ENCODE measurements at regions not wholly inside any gene's neighbourhood (a gene's known extent, or its start where the extent isn't known, plus 50 kb on each side); places are given as distances from the start of the nearest gene placed in this dataset.
"Not testable (repeated sequence)": the region's sequence is repeated elsewhere in the genome, so short reads cannot be mapped to it uniquely, and the experiment has no call there.

DNA sequence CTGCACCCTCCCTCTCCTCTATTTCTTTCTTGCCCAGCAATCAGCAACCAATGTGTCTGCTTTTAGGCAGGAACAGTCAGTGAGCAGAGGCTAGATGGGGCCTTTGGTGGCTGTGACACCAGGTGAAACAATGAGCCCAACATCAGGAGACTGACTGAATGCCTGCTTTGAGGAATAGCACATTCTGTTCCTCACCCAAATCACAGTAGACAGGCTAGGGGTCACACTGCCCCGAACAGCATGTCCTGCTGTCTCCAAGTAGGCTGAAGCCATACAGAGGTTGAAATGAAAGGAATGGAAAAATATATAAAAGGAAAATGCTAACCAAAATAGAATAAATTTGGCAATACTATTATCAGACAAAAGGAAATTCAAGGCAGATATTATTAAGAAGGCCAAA, 122.5 kb upstream of the GDNF start:
- no peak for DNase-seq (ENCODE audit: low spot score)

DNA sequence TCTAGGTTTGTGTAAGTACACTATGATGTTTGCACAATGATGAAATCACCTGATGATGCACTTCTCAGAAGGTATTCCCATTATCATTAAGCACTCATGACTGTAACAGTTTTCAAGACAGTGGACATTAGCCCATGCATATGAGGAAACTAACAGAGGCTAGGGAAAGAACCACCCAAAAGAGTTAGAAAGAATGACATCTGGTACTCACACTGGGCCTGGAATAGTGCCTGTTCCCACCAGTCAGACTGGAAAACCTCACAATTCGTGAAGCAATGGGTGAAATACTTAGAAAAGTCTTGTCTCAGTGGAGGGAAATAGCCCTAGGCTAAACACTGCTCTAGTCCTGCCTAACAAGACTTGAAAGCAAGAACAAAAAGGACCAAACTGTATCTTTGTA, 117.4 kb upstream of the GDNF start:
- no peak for DNase-seq (ENCODE audit: low spot score)

DNA sequence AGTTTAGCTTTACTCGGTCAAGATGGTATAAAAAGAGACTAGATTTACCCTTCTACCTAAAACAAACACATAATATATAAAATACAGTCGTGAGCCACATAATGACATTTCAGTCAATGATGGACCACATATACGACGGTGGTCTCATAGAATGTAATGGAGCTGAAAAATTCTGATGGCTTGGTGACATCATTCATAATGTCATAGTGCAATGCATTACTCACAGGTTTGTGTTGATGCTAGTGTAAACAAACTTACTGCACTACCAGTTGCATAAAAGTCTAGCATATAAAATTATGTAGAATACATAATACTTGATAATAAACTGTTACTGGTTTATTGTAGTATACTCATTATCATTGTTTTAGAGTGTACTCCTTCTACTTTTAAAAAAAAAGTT, 115.9 kb upstream of the GDNF start:
- no peak for DNase-seq (ENCODE audit: low spot score)

DNA sequence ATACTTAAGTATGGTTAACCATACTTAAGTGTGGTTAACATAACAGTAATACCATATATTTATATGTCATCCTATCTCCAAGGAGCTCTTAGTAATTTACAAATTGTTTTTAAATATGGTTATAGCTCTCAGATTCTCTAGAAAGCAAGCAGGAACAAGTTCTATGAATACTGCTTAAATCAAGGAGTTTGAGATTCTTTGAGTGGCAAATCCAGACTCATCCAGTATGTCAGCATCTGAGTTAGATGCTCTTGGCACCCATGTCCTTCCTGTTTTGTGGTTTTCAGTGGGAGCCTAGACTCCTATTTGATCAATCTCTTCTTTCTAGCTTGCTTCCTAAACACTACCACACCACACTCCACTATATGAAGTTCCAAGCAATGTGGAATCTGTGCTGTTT, 114.7 kb upstream of the GDNF start:
- no peak for DNase-seq (ENCODE audit: low spot score)

DNA sequence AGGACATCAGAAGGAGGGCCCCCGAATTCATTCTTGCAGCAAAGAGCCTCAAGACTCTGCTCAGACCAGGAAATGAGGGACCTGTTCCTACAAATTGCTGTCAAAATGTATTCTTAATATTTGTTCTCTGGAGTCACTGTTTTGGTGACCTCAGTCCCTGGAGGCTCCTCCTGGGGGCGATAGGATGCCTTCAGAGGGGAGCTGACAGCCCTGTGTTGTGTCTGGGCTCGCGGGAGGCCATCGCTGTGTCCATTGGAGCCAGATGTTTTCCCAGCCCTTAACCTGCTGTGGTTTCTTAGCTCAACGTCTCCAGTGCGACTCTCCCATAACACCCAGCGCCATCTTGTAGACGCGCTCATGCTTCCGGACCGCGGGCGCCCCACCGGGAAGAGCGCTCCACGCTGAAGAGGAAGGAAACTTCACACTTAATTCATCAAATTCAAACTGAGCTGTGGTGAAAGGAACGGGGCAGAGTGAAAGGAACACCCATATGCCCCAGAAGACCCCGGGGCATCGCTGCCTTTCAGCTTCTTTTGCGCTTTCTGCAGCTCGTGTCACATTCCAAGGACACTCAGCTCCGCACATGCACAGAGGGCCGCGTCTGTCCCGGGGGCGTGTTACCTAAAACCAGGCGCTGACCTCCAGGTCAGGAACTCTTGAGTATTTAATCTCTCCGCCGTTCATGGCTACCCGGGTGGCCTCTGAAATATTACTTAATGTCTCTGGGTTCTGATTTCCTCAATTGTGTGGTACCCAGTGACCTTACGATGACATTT, 112.3 kb upstream of the GDNF start:
- no peak for DNase-seq (ENCODE audit: low spot score)

DNA sequence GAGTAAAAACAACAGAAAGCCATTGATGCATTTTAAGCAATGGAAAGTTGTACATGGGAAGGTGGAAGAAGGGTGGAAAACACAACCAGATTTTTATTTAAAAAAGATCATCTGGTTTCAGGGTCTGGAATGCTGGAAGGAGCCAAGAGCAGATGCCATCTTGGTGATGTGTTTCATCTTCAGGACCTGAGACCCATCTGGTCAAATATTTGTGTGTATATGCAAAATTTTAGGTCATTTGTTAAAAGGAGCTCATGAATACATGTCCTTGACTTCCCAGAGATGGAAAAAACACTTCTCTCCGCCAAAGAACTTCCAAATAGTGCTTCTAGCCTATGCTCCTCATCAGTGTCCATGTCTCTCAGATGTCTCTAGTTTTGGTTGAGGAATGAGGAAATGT, 110.6 kb upstream of the GDNF start:
- DNase-seq (ENCODE audit: low spot score) = no peak

DNA sequence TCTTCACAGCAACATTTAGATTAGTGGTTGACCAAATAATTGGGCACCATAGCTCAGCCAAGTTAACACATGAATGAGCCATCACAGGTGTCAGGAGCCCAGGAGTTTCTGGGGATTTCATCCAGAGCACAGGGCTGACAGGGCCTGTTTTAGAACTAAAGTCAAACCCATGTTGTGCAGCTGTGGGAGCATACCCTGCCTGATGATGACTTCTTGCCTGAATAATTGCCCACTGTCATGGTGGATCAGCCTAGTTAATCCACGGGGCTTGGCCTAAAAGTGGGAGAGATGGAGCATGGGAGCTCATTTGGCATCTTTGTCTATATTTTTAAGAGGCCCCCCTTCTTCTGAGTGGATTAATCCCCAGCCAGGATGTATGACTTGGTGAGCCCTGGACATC, 105.6 kb upstream of the GDNF start:
- DNase-seq (ENCODE audit: low spot score) = no peak

DNA sequence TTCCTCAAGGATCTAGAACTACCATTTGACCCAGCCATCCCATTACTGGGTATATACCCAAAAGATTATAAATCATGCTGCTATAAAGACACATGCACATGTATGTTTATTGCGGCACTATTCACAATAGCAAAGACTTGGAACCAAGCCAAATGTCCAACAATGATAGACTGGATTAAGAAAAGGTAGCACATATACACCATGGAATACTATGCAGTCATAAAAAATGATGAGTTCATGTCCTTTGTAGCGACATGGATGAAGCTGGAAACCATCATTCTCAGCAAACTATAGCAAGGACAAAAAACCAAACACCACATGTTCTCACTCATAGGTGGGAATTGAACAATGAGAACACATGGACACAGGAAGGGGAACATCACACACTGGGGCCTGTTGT, 103.3 kb upstream of the GDNF start:
- DNase-seq (ENCODE audit: low spot score) = not testable (repeated sequence)

DNA sequence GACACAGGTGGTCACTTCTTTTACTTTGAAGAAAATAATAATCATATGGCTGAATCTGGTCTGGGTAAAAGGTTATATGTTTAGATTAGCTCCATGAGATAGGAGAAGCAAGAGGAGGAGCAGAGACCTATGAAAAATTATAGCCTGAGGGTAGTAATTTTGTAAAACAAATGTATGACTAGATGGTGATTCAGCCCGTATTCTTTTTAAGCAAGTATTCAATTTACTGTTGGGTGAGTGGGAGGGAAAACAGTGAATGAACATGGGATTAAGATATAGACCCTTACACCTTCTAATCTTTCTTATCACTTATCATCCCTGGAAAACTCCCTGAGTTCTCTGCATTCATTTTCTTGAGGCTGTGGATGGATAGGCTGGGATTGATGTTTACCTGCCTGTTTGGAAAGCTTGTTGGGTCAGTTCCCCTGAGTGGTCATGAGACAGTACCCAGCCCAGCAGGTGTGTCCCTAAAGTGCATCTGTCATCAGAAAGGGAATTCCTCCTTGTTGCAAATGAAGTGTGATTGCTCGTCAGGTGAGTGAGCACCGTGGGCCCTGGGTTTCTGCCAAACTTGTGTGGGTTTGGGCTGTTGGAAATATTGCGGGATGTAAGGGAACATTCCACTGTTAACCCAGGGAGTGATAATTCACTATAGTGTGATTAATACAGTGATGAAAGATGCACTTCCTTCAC, 101.2 kb upstream of the GDNF start:
- no peak for DNase-seq (ENCODE audit: low spot score)

DNA sequence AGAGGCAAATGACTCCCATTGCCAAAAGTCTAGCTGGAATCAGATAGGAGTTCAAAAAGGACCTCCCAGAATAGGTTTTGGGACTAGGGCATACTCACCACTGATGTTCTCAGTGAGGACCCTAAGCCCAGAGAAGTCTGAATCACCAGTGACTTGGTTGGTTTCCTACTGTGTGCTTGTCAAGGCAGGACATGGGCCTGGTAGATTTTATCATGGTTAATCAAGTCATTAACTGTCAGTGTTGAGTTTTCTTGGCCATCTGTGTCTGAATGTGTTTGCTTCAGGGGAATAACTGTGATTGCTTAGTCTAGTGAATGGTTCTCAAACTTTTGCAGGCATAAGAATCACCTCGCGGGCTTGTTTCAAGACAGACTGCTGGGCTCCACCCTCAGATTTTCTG, 99.0 kb upstream of the GDNF start:
- DNase-seq (ENCODE audit: low spot score) = no peak

DNA sequence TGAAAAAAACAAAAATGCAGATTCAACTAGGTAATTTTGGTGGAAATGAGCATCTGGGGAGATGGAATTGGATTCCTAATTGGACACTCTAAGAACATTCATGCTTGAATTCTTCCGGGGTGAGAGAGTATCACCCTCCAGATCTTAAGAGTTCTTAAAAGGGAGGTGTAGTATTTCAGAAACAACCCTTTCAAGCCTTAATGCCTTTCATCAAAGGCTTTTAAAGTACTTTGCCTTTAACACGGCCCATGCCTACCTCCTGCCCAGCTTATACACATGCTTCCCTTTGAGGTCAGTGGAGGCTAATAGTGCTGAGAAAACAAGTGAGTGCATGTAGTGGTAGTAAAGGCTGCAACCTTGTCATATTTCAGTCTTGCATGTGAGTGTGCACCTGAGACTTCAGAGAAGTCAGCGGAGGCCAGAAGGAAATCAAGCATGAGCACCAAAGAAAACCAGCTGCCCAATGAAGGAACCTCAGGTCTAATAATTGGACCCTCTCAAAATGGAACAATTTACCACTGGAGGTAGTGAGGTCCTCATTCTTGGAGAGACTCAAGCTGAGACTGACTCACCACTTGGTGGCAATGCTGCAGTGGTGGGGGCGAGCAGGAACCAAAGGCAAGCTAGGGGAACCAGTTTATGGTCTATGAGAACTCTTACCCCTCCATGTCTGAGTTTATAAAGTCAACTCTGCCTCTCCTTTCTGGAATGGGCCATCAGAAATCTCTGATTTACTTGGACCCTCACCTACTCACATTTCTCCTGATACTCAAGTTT, 98.4 kb upstream of the GDNF start:
- no peak for DNase-seq (ENCODE audit: low spot score)

DNA sequence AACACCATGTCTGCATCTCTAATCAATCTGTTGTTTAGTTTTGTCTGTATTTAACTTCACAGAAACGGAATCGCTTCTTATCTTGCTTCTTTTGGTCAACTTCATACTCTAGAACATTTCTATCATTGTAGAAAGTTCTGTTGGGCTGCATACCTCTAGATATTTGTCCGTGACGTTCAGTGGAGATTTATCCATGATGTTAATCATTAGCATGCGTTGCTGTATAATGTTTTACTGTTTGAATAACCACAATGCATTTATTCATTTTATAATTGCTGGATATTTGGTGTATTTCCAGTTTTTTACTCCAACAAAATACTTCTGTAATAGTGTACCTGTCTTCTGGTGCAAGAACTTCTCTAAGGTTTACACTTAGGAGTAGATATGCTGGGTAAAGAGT, 96.2 kb upstream of the GDNF start:
- no peak for DNase-seq (ENCODE audit: low spot score)

DNA sequence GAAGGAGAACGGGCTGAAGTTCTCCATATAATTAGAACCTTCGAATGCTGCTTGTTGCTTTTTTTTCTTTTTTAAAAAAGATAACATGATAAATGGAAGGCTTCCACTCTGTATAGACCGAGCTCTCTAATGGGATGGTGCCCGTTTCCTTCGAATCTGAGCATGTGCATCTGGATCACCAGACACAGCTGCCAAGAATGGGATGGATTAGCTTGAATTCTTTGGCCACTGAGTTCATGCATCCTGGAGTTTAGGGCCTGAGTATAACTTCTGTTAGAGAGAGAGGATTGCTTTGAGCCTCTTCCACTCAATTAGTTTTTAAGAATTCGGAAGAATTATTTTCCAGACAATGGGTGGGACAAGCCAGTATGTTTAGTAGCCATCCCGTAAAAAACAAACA, 93.7 kb upstream of the GDNF start:
- no peak for DNase-seq (ENCODE audit: low spot score)

DNA sequence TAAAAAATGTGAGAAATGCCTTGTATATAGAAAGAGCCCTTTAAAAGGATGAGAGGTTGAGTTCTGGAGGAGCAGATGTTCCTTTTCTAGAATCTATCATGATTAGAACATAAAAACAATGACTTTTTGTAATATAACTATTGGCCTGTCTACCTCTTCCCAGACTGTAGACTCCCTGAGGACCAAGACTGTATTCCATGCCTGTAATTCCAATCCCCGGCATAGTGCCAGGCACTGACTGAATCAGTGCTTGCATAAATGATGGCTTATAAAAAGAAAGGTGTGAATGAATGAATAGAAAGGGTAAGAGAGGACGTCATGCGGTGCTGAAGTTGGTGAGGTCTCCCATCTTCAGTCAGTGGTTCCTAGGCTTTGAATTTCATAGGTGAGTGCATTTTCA, 92.6 kb upstream of the GDNF start:
- DNase-seq (ENCODE audit: low spot score) = no peak

DNA sequence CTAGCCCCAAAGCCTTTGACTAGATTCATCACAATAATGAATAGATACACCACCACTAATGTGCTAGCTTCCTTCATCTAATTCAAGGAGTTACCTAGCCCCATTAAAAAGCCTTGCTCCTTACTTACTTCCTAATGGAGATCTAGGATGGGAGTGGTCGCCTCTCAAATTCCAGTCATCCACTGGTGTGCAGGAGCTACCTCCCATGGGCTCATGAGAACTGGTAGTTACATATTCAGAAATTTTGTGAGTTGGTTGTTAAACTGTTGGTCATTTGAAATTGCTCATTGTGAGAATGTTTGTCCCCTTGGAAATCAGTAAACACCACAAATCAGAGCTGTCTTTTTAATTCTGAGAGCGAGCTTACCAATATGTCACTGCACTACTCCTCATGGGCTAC, 91.7 kb upstream of the GDNF start:
- DNase-seq (ENCODE audit: low spot score) = no peak

DNA sequence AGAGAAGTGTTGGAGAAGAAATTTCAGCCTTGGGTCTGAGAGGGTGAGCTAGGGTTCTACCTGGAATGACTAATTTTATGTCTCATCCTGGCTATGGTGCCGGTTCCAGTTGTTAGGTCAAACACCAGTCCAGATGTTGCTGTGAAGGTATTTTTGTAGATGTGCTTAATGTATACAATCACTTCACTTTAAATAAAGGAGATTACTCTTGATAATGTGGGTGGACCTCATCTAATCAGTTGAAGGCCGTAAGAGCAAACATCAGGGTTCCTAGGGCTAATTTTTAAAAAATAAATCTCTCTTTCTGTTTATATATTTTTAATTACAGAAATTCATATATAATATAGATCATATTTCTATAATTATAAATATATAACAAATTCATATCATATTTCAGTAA, 90.5 kb upstream of the GDNF start:
- no peak for DNase-seq (ENCODE audit: low spot score)

DNA sequence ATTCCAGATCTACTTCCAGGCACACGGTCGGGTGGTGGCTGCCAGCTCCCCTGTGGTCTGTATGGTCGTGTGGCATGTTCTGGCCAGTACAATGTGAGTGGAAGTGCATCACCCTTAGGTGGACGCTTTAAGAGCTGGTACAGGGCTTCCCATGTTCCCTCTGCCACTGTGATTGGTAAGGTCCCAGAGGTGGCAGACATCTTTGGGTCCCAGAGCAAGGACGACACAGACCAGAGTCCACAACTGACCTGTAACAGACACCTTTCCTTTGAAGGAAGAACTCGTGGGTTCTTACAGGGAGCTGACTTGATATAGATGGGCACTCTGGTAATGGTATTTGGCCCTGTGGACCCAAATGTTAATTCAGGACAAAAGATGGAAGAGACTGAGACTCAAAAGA, 90.0 kb upstream of the GDNF start:
- DNase-seq (ENCODE audit: low spot score) = no peak

DNA sequence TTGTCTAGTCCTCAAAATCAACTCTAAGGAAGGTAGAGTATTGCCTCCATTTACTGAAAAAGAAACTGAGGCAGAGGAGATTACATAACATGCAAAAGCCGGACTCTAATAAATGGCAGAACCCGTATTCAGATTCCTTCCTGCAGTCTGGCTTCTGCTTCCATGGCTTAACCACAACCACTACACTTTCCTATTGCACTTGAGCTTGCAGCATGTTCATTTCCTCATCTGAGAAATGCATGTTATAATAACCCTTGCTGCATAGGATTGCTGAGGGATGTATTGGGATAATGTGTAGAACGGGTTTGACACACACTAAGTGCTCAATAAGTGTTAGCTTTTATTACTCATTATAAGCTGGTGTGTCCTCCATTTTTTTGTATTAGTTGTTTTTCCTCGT, 87.9 kb upstream of the GDNF start:
- not testable (repeated sequence) for DNase-seq (ENCODE audit: low spot score)

DNA sequence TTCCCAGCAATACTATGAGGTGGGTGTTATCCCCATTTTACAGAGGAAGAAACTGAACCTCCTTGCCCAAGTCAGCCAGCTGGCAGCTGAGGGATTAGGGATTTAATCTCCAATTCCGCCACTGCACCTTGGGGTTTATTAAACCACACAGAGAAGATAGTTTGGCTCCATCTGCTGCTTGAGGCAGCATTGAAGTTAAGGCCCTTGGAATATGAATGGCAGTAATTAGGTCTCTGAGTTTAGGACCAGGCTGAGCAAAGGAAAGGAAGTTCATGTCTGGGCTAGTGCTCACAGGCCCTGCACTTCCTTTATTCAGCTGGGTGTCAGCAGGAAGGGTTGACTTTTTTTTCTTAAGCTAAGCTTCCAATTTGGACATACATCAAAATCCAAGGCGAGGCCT, 86.9 kb upstream of the GDNF start:
- DNase-seq (ENCODE audit: low spot score) = peak; percentile 13

DNA sequence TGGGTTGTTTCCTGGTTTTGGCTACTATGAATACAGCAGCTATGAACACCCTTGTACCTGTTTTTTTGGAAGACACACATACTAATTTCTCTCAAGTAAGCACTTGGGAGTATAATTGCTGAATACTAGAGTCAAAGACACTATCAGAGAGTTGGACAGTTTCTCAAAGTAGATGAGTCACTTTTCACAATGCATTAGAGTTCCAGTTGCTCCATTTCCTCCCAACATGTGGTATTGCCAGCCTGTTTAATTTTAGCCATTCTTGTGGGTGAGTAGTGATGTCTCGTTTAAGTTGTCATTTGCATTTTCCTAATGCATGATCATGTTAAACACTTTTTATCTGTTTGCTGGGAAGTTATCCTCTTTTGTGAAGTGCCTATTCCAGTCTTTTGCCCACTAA, 81.6 kb upstream of the GDNF start:
- DNase-seq (ENCODE audit: low spot score) = no peak

DNA sequence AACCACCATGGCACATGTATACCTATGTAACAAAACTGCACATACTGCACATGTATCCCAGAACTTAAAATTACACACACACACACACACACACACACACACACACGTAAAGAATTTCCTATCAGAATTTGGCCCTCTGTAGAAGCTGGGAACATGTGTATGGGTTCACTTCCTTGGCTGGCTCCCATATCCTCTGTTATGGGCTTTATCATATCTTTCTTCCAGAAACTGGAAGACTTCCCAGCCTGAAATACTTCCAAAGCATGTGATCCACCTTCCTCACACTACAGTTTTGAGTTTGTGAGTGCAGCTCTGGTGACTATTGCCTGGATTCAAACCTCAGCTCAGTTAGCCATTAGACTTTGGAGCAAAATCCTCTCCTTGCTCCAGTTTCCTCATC, 78.6 kb upstream of the GDNF start:
- no peak for DNase-seq (ENCODE audit: low spot score)

DNA sequence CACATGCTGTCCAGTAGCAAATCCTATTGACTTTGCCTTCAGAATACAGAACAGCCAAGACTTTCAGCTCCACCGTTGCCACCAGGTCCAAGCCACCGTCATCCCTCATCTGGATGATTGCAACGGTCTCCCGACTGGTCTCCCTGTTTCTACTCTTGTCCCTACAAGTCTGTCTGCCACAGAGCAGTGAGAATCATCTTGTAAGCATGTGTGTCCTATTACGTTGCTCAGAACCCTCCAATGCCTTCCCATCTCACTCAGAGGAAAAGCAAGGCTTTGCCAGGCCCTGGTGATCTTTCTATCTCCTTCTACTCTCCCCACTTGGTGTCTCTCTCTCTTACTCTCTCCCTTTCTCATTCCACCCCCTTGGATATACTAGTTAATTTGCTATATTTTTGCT, 76.7 kb upstream of the GDNF start:
- no peak for DNase-seq (ENCODE audit: low spot score)

DNA sequence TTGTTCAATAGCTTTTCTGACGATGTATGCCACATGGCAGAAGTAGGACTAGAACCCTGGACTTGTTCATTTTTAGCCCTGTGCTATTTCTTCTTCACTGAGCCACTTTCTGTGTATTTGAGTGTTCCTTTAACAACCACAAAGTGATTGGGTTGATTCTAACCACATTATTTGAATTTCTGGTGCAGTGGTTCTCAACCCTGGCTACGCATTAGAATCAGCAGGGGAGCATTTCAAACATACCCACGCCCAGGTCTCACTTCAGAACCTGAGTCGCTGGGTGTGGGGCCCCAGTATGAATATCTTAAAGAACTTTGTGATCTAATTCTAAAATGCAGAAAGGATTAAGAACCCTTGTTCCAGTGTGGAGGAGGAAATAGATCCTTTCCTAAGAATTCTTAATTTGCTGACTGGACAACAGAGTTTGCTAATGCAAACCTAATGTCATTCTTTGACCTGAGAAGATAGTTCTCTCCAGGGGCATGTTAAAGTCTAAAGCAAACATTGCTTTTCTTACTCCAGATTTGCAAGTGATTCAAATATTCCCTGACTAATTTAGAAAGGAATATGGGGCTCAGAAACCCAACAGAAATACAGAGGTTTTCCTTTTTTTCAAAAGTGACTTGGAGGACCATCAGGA, 75.4 kb upstream of the GDNF start:
- no peak for DNase-seq (ENCODE audit: low spot score)

Measured in GM03348 (cell line).